Neural progenitor cell (in vitro differentiated cells): ENCODE measurements at regions not wholly inside any gene's neighbourhood (a gene's known extent, or its start where the extent isn't known, plus 50 kb on each side); places are given as distances from the start of the nearest gene placed in this dataset.
"Not testable (repeated sequence)": the region's sequence is repeated elsewhere in the genome, so short reads cannot be mapped to it uniquely, and the experiment has no call there.

Experiments used
- DNase-seq: peaks from one replicate; pipeline ENCODE4 v3.0.0-alpha.2; 2016; ENCODE audit warnings: low spot score
- H2AFZ ChIP-seq: fragments of 200-600 bp; sonication (generic); replicated peaks from 2 replicates; pipeline ENCODE4 v1.6.1; 2016; ENCODE audit warnings: antibody characterized with exemption
- H3F3A ChIP-seq: fragments of 200-600 bp; sonication (generic); 2 replicates; pipeline ENCODE4 v1.6.1; 2016; ENCODE audit warnings: antibody characterized with exemption, low read depth
- H3K27ac ChIP-seq: fragments of 200-600 bp; sonication (generic); 2 replicates; pipeline ENCODE4 v1.5.1; 2016; ENCODE audit warnings: mild to moderate bottlenecking
- H3K27me3 ChIP-seq: fragments of 200-600 bp; sonication (generic); 2 replicates; pipeline ENCODE4 v1.6.1; 2016; ENCODE audit warnings: mild to moderate bottlenecking, moderate library complexity
- H3K36me3 ChIP-seq: fragments of 200-600 bp; sonication (generic); 2 replicates; pipeline ENCODE4 v1.5.1; 2016
- H3K4me1 ChIP-seq: fragments of 200-600 bp; sonication (generic); 2 replicates; pipeline ENCODE4 v1.6.1; 2016; ENCODE audit warnings: mixed run types
- H3K4me2 ChIP-seq: fragments of 200-600 bp; sonication (generic); 2 replicates; pipeline ENCODE4 v1.6.1; 2016
- H3K4me3 ChIP-seq: fragments of 200-600 bp; sonication (generic); 2 replicates; pipeline ENCODE4 v1.5.1; 2016
- H3K79me2 ChIP-seq: fragments of 200-600 bp; sonication (generic); 2 replicates; pipeline ENCODE4 v1.6.1; 2016; ENCODE audit warnings: low read depth
- H3K9ac ChIP-seq: fragments of 200-600 bp; sonication (generic); 2 replicates; pipeline ENCODE4 v1.6.1; 2016
- H3K9me3 ChIP-seq: fragments of 200-600 bp; sonication (generic); 2 replicates; pipeline ENCODE4 v1.5.1; 2016; ENCODE audit warnings: low read depth
- H4K20me1 ChIP-seq: fragments of 200-600 bp; sonication (generic); 2 replicates; pipeline ENCODE4 v1.6.1; 2016; ENCODE audit warnings: low read depth
- H3K27ac Mint-ChIP-seq: 3 replicates; pipeline ENCODE4 v1.8.0; 2021; ENCODE audit warnings: mixed read lengths
- H3K27me3 Mint-ChIP-seq: 2 replicates; pipeline ENCODE4 v1.8.0; 2022; ENCODE audit warnings: low read depth, mild to moderate bottlenecking, inconsistent platforms, moderate library complexity, mixed read lengths; ENCODE audit not compliant: insufficient read depth
- H3K36me3 Mint-ChIP-seq: 3 replicates; pipeline ENCODE4 v1.8.0; 2021; ENCODE audit warnings: mixed read lengths
- H3K4me1 Mint-ChIP-seq: 3 replicates; pipeline ENCODE4 v1.8.0; 2021; ENCODE audit warnings: mixed read lengths
- H3K4me3 Mint-ChIP-seq: 3 replicates; pipeline ENCODE4 v1.8.0; 2021; ENCODE audit warnings: mild to moderate bottlenecking, moderate library complexity, mixed read lengths
- H3K9me3 Mint-ChIP-seq: 3 replicates; pipeline ENCODE4 v1.8.0; 2020; ENCODE audit warnings: mixed read lengths
- EZH2 ChIP-seq: fragments of 200-600 bp; sonication (generic); IDR thresholded peaks from 2 replicates; pipeline ENCODE4 v1.6.1; 2017; ENCODE audit warnings: antibody characterized with exemption, mild to moderate bottlenecking, moderate library complexity
- EZH2phosphoT487 ChIP-seq: fragments of 200-600 bp; sonication (generic); IDR thresholded peaks from 2 replicates; pipeline ENCODE4 v1.6.1; 2017; ENCODE audit warnings: antibody characterized with exemption
- TF ChIP-seq, protein P1 (sequence below): fragments of 200-600 bp; sonication (generic); IDR thresholded peaks from 2 replicates; pipeline ENCODE4 v1.5.1; 2017; ENCODE audit warnings: antibody characterized with exemption, mild to moderate bottlenecking

DNA sequence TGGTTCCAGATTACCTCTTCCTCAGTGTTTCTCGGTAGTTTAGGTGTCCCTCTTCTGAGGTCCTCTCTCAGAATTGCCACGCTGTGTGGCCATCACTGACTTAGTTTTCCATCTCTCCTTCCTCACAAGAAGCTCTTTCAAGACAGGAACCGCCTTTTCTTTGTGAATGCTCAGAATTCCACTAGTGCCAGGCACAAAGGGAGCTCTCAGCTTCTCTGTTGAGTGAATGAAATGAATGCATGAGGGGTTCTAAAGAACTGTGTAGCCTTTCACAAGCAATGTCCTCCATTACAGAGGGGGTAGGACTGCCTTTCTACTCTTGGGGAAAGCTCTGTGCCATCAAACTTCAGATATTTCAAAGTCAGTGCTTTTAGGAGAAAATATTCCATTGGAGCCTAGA is 546.8 kb downstream of the RWDD3 start:
- peaks cover 12% of the 10 kb centered on the region for H3K4me1 Mint-ChIP-seq
- no peaks in the 10 kb centered on the region for H3K36me3 ChIP-seq
- TF ChIP-seq EZH2phosphoT487: no peak
- no peaks in the 10 kb centered on the region for H3K9me3 ChIP-seq
- no peak overlapping the region for H3K9ac ChIP-seq
- no peaks in the 10 kb centered on the region for H3K27me3 ChIP-seq
- no peaks in the 10 kb centered on the region for H3K27me3 Mint-ChIP-seq
- H3K4me2 ChIP-seq: no peak overlapping the region
- H3K27ac ChIP-seq: peak overlapping the region; percentile 64
- no peaks in the 10 kb centered on the region for H4K20me1 ChIP-seq
- H3K4me3 ChIP-seq: no peak overlapping the region
- no peaks in the 10 kb centered on the region for H3K9me3 Mint-ChIP-seq
- no peak overlapping the region for H3K4me3 Mint-ChIP-seq
- H3K36me3 Mint-ChIP-seq: no peaks in the 10 kb centered on the region
- H3F3A ChIP-seq: peaks cover 6% of the 10 kb centered on the region
- no peak overlapping the region for H3K27ac Mint-ChIP-seq
- peak overlapping the region; percentile 69 for H2AFZ ChIP-seq
- peaks cover 12% of the 10 kb centered on the region for H3K4me1 ChIP-seq
- DNase-seq: peak; percentile 63
- H3K79me2 ChIP-seq: no peaks in the 10 kb centered on the region

DNA sequence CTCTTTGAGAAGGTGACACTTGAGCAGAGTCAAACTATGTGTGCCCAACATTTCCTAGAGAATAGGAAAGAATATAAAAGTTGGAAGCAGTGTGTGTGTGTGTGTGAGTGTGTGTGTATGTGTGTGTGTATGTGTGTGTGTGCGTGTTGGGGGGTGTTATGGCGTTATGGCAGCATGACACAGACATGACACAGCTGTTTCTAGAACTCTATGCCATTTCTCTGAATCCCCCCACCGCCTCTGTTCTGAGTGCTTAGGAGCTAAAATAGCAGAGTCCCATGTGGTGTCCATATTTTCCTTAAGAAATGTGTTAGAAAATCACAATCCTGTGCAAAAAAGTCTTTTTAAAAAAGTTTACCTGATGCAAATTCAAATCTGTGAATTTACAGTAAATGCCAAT is 556.1 kb downstream of the RWDD3 start:
- H3K4me3 Mint-ChIP-seq: no peak overlapping the region
- no peak overlapping the region for H3K4me3 ChIP-seq
- no peaks in the 10 kb centered on the region for H3K27me3 ChIP-seq
- no peak overlapping the region for H3K9ac ChIP-seq
- no peaks in the 10 kb centered on the region for H3K9me3 Mint-ChIP-seq
- H3K4me1 Mint-ChIP-seq: no peaks in the 10 kb centered on the region
- peaks cover 2% of the 10 kb centered on the region for H3K27me3 Mint-ChIP-seq
- peaks cover 4% of the 10 kb centered on the region for H3K36me3 ChIP-seq
- H3K27ac ChIP-seq: no peak overlapping the region
- H3K4me1 ChIP-seq: no peaks in the 10 kb centered on the region
- H4K20me1 ChIP-seq: no peaks in the 10 kb centered on the region
- H3K79me2 ChIP-seq: no peaks in the 10 kb centered on the region
- no peaks in the 10 kb centered on the region for H3K36me3 Mint-ChIP-seq
- no peak overlapping the region for H2AFZ ChIP-seq
- H3F3A ChIP-seq: no peaks in the 10 kb centered on the region
- no peak overlapping the region for H3K4me2 ChIP-seq
- no peak for DNase-seq
- TF ChIP-seq EZH2phosphoT487 (no peak), EZH2 (no peak)
- TF ChIP-seq, protein P1, sequence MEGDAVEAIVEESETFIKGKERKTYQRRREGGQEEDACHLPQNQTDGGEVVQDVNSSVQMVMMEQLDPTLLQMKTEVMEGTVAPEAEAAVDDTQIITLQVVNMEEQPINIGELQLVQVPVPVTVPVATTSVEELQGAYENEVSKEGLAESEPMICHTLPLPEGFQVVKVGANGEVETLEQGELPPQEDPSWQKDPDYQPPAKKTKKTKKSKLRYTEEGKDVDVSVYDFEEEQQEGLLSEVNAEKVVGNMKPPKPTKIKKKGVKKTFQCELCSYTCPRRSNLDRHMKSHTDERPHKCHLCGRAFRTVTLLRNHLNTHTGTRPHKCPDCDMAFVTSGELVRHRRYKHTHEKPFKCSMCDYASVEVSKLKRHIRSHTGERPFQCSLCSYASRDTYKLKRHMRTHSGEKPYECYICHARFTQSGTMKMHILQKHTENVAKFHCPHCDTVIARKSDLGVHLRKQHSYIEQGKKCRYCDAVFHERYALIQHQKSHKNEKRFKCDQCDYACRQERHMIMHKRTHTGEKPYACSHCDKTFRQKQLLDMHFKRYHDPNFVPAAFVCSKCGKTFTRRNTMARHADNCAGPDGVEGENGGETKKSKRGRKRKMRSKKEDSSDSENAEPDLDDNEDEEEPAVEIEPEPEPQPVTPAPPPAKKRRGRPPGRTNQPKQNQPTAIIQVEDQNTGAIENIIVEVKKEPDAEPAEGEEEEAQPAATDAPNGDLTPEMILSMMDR: no peak
- H3K9me3 ChIP-seq: no peaks in the 10 kb centered on the region
- no peak overlapping the region for H3K27ac Mint-ChIP-seq

DNA sequence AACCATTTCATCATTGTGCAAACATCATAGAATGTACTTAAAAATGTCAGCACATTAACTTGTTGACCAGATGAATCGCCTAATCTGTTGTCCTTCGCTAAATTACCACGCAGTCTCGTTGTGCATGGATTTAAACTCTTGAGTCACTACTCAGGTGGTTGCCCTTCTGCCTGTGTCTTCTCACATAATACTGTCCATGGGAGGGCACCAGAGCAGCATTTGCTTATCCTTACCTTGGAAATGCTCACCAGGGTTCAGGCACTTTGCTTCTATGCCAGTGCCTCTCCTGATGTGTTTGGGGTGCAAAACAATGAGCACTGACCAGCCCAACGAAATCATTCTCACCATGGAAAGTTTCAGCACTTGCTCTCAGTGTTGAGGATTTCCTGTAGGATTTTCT is 559.9 kb downstream of the RWDD3 start:
- Histone ChIP-seq H4K20me1 (no peaks in the 10 kb centered on the region), H2AFZ (peak overlapping the region; percentile 1), H3K4me3 (no peak overlapping the region), H3K27ac (no peak overlapping the region), H3K27me3 (no peaks in the 10 kb centered on the region), H3K79me2 (no peaks in the 10 kb centered on the region), H3K4me2 (no peak overlapping the region), H3K9me3 (no peaks in the 10 kb centered on the region), H3F3A (no peaks in the 10 kb centered on the region), H3K36me3 (peaks cover 4% of the 10 kb centered on the region), H3K9ac (no peak overlapping the region), H3K4me1 (no peaks in the 10 kb centered on the region)
- Mint-ChIP-seq H3K27me3 (peaks cover 2% of the 10 kb centered on the region), H3K36me3 (no peaks in the 10 kb centered on the region), H3K9me3 (no peaks in the 10 kb centered on the region), H3K4me1 (no peaks in the 10 kb centered on the region), H3K4me3 (no peak overlapping the region), H3K27ac (no peak overlapping the region)
- peak; percentile 40 for DNase-seq
- TF ChIP-seq, protein P1: peak; percentile 50
- no peak for TF ChIP-seq EZH2phosphoT487

DNA sequence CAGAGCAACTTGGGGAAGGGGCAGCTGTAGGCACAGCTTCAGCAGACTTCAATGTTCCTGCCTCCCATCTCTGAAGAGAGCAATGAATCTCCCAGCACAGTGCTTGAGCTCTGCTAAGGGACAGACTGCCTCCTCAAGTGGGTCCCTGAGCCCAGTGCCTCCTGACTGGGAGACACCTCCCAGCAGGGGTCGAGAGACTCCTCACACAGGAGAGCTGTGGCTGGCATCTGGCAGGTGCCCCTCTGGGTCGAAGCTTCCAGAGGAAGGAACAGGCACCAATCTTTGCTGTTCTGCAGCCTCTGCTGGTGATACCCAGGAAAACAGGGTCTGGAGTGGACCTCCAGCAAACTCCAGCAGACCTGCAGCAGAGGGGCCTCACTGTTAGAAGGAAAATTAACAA is 563.8 kb downstream of the RWDD3 start:
- DNase-seq, H3K27me3 ChIP-seq, H3K27me3 Mint-ChIP-seq, H3K4me1 Mint-ChIP-seq, H3K27ac Mint-ChIP-seq, H3K9ac ChIP-seq, H3K27ac ChIP-seq, H4K20me1 ChIP-seq, H3K9me3 Mint-ChIP-seq, H3K9me3 ChIP-seq, H3K4me1 ChIP-seq, H3K36me3 Mint-ChIP-seq, H3K79me2 ChIP-seq, H3K36me3 ChIP-seq, H3F3A ChIP-seq, H3K4me2 ChIP-seq, H2AFZ ChIP-seq, H3K4me3 Mint-ChIP-seq, H3K4me3 ChIP-seq: not testable (repeated sequence)
